NCI-H2196 treated with DMSO at 0.1 percent for 48 hours (cell line): ENCODE measurements at regions not wholly inside any gene's neighbourhood (a gene's known extent, or its start where the extent isn't known, plus 50 kb on each side); places are given as distances from the start of the nearest gene placed in this dataset.

Experiments used
- DNase-seq: peaks from one replicate; lab custom pipeline; 2025; ENCODE audit not compliant: unreplicated experiment; lab: John Stamatoyannopoulos, UW

DNA sequence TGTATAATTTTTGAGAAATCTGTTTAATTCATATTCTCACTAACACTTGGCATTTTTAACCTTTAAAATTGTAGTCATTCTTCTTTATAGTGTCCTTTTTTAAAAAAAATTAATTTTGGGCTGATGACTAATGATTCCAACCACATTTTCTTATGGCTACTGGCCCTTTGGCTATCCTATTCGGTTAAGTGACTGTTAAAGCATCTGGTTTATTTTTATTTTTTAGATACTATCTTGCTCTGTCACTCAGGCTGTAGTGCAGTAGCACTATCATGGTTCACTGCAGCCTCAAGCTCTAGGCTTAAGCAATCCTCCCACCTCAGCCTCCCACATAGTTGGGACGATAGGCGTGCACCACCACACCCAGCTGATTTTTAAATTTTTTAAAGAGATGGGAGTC, 723.2 kb upstream of the CXADR start:
- DNase-seq: no peak

DNA sequence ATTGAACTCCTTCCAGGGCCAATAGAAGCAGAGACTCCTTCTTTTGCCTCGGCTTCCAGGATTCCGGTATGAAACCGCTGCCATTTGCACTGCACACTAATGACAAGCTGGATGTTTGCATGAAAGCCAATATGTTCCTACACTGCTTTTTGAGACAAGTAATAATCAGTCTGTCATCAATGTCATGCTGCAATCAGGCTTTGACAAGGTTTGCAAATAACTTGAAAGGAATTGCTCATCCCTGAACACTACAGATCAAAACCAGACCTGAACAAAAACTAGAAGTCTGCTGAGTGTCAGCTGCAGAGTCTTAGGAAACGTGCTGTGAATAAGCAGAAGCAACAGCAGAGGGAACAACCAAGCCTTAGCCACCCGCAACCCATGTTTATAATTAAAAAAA, 720.7 kb upstream of the CXADR start:
- DNase-seq: no peak

DNA sequence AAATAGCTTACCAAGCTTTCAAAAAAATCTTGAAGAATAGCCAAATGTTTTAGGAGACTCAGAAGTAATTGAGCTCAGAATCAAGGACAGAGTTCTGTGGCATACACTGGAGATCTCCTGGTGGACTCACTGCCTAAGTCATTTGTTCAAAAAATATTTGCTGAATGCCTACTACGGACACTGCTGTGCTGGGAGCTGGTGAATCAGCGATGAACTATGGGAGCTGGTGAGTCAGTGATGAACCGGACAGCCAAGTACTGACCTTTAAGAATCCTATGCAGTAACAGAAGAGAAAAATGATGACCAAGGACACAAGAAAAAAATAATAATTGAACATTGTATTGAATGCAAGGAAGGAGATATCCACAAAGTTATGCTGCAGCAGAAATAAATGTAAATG, 717.9 kb upstream of the CXADR start:
- DNase-seq: no peak

DNA sequence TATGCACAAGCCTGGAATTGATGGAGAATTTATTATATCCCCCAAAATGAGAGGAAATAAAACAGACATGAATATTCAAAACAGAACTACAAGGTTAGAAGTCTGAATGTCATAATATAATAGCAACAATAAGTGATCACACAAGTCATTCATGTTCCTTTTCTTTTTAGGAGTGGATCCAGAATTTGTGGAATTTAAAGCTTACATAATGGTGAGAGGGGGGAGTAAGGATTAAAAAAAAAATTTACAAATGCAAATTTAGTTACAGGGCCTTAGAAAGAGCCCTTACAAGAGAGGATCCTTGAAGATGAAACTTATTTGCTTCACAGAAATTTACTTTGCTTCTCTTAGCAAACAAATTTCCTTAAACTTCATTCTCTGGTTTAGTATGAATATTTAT, 716.1 kb upstream of the CXADR start:
- no peak for DNase-seq

DNA sequence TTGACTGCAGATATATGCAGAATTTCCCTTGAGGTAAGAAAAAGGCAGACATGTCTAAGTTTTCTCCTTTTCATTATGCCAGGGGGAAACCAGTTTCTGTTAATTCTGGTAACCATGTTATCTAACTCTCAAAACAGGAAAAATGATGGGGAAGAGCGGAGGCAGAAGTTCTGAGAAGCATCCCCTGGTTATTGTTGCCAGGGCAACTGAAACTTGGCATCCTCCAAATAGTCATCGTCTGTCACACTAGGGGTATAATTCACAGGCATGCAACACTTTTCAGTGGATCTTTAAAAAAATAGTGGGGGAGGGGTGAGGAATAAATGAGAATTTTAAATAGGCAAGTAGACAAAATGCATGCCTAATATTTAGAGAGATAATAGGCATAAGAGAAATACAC, 715.3 kb upstream of the CXADR start:
- no peak for DNase-seq

DNA sequence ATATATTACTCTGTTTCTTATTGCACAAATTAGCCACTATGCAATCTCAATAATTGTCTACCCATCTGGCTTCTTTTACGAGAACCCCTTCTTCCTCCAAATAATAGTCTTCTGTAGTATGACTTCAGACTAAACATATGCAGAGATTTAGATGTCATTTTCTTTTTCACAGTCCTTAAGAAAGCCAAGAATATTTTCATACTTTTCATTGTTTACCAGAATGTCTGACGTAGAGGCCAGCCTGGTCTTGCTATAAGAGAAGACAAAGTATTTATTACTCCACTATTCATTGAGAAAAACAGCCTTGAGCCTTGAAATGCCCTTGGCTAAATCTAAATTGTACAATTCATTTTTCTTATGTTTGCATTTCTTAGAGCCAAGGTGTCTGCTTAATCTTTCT, 714.9 kb upstream of the CXADR start:
- no peak for DNase-seq

DNA sequence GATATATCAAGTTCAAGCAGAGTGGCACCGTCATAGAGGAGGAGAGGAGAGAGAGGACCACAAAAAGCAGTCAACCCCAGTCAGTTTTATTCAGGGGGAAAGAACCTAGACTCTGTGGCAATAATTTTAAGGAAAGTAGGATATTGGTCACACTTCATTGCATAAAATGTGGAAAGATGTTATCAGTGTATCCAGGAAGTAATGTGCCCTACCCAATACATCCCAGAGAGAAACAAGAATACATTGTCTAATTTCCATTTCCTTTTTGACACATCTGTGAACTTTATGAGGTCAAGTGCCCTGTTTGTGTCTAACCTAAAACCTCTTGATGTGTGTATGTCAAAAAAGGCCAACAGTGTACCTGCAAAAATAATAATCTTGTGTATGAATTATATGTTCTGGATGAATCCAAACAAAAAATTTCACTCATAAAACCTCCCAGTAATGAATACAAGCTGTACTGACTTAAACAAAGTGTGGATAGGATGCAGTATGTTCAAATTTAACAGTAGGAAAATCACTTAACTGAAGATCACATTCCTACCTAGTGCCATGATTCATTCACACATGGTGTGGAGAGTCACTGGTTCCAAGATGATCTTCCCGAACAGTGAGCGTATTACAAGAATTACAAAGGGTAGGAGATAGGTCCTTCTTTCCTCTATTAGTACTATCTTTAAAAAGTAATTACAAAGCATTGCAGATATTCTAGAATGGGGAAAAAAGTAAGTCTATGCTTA, 712.1 kb upstream of the CXADR start:
- DNase-seq: no peak

DNA sequence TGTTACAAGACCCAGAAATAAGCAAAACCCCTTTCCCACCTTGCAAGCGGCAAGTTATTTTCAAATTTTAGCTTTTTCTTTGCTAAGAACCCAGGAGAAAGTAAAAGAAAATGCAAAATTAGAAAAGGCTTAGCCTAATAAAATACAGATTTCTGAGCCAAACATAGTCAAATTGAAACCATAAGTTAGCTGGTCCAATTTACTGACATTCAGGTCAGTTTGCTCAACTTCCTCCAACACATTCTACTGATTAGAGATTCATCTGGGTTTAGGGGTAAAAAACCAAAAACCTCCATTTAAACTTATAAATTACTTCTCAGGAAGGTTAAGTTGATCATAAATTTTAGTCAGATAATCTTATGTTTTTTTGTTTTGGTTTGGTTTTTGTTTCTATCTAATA, 701.8 kb upstream of the CXADR start:
- DNase-seq: no peak

DNA sequence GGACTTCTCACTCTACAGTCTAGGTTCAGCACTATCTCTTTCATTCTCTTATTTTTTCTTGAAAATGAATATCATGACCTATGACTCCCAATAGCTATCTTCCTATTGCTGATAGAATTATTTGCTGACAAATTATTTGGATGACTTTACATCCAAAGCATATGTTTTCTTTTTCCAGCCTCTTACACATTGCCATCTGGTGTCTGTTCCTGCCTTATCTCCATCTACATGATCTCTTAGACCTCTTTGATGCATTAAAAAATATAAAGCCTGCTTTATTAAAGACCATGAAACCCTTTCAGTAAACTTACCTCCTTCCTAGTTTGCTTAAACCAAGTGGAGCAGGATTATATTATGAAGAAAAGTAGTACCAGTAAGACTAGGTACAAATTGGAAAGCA, 700.9 kb upstream of the CXADR start:
- DNase-seq: no peak

DNA sequence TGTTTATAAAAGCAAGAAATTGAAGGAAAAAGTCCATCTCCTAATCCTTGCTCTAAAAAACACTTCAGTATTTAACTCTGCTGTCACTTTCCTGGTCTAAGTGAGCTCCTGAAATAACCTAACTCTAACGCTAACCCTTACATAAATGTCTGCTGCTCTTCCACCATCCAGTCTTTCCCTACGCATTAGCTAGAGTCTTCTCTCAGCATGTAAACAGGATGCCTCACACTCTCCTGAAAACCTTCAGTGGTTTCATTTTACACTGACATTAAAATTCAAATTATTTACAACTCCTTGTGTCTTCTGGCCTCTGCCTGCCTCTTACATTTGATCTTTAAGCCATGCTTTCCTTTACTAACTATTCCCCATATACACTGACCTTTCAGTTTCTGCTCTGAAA, 697.6 kb upstream of the CXADR start:
- DNase-seq: no peak

DNA sequence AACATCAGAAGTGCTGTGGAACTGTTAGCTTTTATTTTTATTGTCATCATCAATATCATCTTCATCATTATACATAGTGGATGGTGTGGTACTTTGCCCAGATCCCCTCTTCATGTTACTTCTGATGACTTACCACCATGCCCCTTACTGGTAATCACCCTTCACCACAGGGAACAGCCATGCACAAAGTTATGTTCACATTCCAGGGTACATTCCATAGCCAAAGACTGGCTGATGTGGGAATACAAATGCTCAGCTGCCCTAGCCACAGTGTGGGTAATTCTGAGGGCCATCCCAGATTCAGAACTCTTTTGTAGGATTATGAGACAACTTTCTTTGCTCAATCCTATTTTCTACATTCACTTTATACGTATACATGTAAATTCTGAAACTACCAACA, 691.3 kb upstream of the CXADR start:
- DNase-seq: no peak

DNA sequence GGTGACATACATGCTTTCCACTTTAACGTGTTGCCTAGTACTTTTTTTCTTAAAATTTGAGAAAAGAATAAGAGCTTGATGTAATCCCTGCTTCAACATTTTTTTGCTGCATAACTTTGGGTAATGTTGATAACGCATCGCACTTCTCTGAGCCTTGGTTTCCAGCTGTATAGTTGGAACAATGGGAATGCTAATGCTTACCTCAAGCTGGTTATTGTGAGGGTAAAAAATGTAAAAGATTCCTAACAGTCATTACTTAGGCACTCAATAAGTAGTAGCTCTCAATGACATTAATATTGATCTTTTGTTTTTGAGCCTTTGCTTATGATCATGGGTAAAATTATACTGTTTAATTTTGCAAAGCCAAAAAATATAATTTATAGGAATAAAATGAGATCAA, 683.3 kb upstream of the CXADR start:
- DNase-seq: no peak

DNA sequence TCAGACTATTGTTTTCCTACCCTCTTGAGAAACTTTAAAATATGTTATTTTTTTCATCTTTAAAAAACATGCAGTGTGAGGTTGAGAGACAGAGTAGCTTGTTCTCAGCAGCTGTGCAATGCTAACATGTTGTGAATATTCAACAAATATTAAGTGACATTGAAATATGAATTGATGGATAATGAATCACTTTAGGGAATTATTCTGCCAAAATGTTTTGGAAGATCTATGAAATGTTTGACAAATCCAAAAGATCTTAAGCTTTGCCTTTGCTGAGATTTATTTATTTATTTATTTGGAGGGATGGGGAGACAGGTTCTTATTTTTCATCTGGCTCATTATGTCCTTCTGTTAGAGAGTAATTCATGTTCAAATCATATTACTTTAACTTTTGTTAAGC, 680.1 kb upstream of the CXADR start:
- DNase-seq: no peak

DNA sequence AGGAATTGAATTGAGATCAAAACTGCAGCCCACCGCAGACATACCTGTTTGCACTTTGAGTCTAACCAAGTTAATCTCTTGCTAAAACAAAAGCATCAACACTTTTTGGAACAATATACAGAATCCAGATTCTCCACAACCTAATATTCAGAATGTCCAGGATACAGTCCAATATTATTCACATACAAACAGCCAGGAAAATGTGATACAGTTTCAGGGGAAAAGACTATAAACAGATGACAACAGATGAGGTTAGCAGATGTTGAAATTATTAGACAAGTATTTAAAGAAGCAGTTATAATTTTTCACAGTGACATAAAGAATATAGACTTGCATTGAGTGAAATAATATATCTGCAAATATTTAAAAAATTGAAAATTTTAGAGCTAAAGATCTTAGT, 678.1 kb upstream of the CXADR start:
- no peak for DNase-seq

DNA sequence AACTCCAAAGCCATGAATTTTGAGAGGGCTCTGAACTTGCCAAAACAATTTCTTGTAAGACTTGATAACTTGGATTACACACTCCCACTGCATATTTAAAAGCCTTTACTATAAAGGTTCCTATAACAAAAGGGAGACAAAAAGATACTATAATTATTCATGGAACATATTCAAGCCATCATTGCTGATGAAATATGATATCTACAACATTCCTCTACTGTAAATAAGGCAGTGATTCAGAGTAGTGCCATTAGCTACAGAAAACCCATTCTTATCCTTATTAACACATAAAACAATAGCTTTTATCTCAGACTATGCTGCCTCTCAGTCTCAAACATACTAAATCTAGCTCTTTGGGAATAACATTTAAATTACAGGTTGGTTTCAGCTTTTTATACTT, 675.5 kb upstream of the CXADR start:
- DNase-seq: no peak

DNA sequence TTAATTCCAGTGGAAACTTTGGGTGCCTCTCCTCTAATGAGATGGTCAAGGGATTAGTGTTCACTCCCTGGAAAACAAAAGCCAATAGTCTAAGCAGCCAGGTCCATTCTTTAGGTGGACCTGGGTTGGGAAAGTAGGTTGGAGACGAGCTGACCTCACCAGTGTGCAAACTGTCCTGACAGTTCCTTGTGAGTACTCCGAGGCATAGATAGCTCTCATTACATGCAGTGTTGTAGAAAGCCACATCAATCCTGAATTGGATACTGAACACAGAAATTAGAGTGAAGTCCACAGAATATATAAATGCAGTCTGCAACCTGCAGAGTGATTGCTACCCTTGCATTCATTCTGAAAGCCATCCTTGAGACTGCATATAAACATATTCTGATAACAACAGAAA, 675.1 kb upstream of the CXADR start:
- no peak for DNase-seq

DNA sequence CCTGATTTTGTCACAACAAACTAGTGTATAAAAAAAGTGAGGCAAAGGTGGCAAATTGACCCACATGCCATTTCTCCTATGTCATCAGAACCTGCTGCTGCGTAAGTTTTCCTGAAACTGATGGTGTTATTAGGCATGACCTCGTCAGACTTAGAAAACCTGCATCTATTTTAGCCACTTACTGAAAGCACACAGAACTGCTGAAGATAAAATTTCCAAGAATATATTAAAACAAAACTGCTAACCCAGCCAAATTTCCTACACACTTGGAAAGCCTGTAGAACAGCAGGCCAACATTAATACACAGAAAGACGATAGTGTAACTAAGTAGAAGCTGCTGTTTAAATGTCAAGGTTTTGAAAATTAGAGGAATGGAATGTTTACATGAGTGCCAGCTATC, 674.5 kb upstream of the CXADR start:
- DNase-seq: no peak

DNA sequence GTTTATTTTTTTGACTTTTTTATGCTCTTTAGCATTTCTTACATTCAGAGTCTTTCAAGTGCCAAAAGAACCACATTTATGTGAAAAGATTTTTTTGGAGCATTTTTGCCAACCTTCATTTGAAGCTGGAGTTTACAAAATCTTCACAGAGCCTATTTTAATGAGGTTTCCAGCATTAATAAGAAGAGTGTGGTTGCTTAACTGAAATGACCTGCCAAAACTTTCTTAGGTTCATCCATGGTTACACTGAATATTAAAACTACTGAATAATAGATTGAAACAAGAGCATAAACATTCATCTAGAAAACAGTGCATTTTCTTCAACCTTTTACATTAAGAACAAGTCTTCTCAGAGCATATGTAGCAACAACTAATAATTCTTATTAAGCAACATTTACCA, 672.3 kb upstream of the CXADR start:
- DNase-seq: no peak

DNA sequence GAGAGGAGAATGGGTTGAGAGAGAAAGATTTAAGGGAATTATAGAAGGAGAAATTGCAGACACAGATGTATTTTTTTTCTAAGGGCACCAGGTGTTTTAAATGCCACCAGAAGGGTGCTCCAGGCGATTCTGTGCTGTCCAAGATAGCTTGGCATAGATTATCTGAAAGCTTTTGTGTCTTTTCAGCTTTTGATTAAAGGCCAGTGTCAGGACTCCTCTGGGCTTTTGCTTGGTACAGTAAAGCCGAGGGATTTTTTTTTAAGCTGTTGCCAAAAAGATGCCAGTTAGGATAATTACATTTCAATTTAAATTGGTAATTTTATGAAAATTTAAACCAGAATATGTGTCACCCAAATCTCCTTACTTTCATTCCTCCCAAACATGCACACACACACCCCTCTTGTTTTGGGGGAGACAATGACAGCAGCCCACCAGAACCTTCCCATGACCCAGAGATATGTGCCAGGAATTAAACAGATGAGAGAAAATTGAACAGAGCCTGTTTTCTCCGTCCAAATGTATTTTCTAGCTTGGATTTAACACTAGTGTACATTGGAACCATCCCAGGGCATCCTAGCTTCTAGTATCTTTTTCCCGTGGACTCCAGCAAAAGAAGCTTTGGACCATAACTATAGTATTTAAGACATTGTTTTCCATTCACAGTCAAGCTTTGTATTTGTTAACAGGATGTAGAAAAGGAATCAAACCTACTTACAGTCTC, 670.7 kb upstream of the CXADR start:
- DNase-seq: no peak

DNA sequence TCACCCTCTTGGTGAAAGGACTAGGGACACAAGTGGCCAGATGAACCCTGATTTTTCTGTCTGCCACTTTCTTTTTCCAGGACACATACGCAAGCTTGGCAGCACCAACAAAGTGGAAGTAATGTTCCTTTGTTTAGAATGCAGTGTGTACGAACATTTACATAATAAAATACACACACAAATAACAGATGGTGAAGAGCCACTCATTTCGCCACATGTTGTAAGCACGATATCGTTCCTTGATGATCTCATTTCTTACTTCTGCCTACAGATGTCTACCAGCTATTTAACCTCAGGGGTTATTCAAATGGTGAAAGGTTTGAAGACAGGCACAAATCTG, 670.2 kb upstream of the CXADR start:
- DNase-seq: no peak

DNA sequence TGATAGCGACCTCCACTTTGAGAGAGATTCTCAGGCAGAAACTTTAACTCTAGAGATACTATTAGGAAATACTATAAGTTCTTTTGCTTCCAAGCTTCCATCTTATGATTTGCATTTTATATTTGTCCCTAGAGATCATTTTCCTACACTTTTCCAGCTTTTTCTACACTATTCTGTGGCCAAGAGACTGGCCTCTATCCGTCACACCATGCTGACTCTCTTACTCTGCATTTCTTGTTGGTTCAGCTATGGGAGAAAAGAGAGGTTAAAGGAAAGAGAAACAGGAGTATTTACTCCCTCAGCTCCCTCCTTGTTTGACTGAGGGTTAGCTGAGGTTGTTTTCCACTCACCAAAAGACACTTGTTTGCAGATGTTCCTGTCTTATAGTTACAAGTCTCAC, 665.6 kb upstream of the CXADR start:
- DNase-seq: no peak

DNA sequence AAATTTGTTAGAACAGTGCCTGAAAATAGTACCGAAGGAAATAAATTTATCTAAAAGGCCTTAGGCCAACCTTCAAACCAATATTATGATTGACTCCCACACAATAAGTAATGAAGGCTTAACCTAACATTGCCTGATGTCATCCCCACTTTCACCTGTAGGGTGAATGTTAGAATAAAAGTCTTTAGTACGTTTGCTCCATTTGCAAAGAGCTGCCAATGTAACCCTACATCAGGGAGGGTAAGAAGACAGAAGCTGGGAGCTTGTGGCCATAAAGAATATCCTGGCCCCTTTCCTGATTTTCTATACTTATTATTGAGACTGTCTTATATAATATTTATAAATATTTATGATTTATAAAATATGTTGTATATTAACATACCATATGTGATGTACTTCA, 661.8 kb upstream of the CXADR start:
- no peak for DNase-seq

DNA sequence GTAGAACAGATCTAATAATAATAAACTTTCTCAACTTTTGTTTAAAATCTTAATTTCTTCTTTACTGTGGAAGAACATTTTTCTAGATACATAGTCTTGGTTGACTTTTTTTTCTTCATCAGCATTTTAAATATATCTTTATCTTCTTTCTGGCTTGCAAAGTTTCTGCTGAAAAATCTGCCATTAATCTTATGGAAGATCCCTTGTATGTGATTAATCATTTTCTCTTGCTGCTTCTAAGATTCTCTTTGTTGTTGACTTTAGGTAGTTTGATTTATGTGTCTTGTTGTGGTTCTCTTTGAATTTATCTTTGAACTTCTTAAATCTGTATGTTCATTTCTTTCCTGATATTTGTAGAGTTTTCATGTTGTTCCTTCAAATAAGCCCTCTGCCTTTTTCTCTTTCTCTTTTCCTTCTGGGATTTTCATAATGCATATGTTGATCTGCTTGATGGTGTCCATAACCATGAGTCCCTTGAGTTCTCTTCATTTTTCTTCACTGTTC, 657.6 kb upstream of the CXADR start:
- no peak for DNase-seq
